ENCODE measurements at regions not wholly inside any gene's neighbourhood (a gene's known extent, or its start where the extent isn't known, plus 50 kb on each side); places are given as distances from the start of the nearest gene placed in this dataset.

- no peak overlapping the region for H3K4me3 Mint-ChIP-seq (ENCODE audit: low read depth, unreplicated experiment)
- TF ChIP-seq CTCF (IDR thresholded peaks at IDR 0.05; ENCODE audit: unreplicated experiment) = no peak
- peaks cover 2% of the 10 kb centered on the region for H3K9me3 Mint-ChIP-seq (ENCODE audit: low read depth, unreplicated experiment)
- intact Hi-C loops (cut with micrococcal nuclease; ENCODE audit: unreplicated experiment) = no loop called here
- H3K27me3 Mint-ChIP-seq (ENCODE audit: unreplicated experiment) = no peaks in the 10 kb centered on the region
- CTCF ChIA-PET = no interaction called here
- no peak for DNase-seq
- no peaks in the 10 kb centered on the region for H3K4me1 Mint-ChIP-seq (ENCODE audit: low read depth, unreplicated experiment)
- no TSS peak for BruUV-seq (replicated peaks)
- no peak overlapping the region for H3K27ac Mint-ChIP-seq (ENCODE audit: unreplicated experiment)
- no peaks in the 10 kb centered on the region for H3K36me3 Mint-ChIP-seq (ENCODE audit: insufficient read depth, unreplicated experiment)
Observed at GRCh38 chr3:151946606-151947005, 73.2 kb downstream of the SUCNR1 start.

- no peak for TF ChIP-seq CTCF (IDR thresholded peaks at IDR 0.05; ENCODE audit: unreplicated experiment)
- H3K36me3 Mint-ChIP-seq (ENCODE audit: insufficient read depth, unreplicated experiment) = no peaks in the 10 kb centered on the region
- H3K27ac Mint-ChIP-seq (ENCODE audit: unreplicated experiment) = no peak overlapping the region
- intact Hi-C loops (cut with micrococcal nuclease; ENCODE audit: unreplicated experiment) = no loop called here
- CTCF ChIA-PET = interaction anchor here (0.9 kb wide), 1 partner anchor 548 kb away, joined by 3 read pairs; no protein-coding TSS in a partner anchor
- DNase-seq = no peak
- BruUV-seq (replicated peaks) = no TSS peak
- no peak overlapping the region for H3K4me3 Mint-ChIP-seq (ENCODE audit: low read depth, unreplicated experiment)
- H3K27me3 Mint-ChIP-seq (ENCODE audit: unreplicated experiment) = no peaks in the 10 kb centered on the region
- peaks cover 2% of the 10 kb centered on the region for H3K9me3 Mint-ChIP-seq (ENCODE audit: low read depth, unreplicated experiment)
- no peaks in the 10 kb centered on the region for H3K4me1 Mint-ChIP-seq (ENCODE audit: low read depth, unreplicated experiment)
Observed at GRCh38 chr3:151949706-151950105, 76.3 kb downstream of the SUCNR1 start.

GRCh38 chr3:151955356-151955755 lies 81.9 kb downstream of the SUCNR1 start:
- Mint-ChIP-seq H3K27me3 (ENCODE audit: unreplicated experiment) (no peaks in the 10 kb centered on the region), H3K4me1 (ENCODE audit: low read depth, unreplicated experiment) (no peaks in the 10 kb centered on the region), H3K9me3 (ENCODE audit: low read depth, unreplicated experiment) (no peaks in the 10 kb centered on the region), H3K27ac (ENCODE audit: unreplicated experiment) (no peak overlapping the region), H3K36me3 (ENCODE audit: insufficient read depth, unreplicated experiment) (no peaks in the 10 kb centered on the region), H3K4me3 (ENCODE audit: low read depth, unreplicated experiment) (no peak overlapping the region)
- intact Hi-C loops (cut with micrococcal nuclease; ENCODE audit: unreplicated experiment) = no loop called here
- no TSS peak for BruUV-seq (replicated peaks)
- DNase-seq = no peak
- CTCF ChIA-PET = no interaction called here
- no peak for TF ChIP-seq CTCF (IDR thresholded peaks at IDR 0.05; ENCODE audit: unreplicated experiment)

- CTCF ChIA-PET = interaction anchor here (0.9 kb wide), 1 partner anchor 10 kb away, joined by 4 read pairs; no protein-coding TSS in a partner anchor
- intact Hi-C loops (cut with micrococcal nuclease; ENCODE audit: unreplicated experiment) = no loop called here
- Mint-ChIP-seq H3K27me3 (ENCODE audit: unreplicated experiment) (no peaks in the 10 kb centered on the region), H3K9me3 (ENCODE audit: low read depth, unreplicated experiment) (no peaks in the 10 kb centered on the region), H3K27ac (ENCODE audit: unreplicated experiment) (no peak overlapping the region), H3K4me1 (ENCODE audit: low read depth, unreplicated experiment) (no peaks in the 10 kb centered on the region), H3K4me3 (ENCODE audit: low read depth, unreplicated experiment) (no peak overlapping the region), H3K36me3 (ENCODE audit: insufficient read depth, unreplicated experiment) (no peaks in the 10 kb centered on the region)
- TF ChIP-seq CTCF (IDR thresholded peaks at IDR 0.05; ENCODE audit: unreplicated experiment) = no peak
- no TSS peak for BruUV-seq (replicated peaks)
- DNase-seq = no peak
Observed at GRCh38 chr3:151960961-151961580, 87.6 kb downstream of the SUCNR1 start.
